IMR-90 (cell line): ENCODE measurements at regions not wholly inside any gene's neighbourhood (a gene's known extent, or its start where the extent isn't known, plus 50 kb on each side); places are given as distances from the start of the nearest gene placed in this dataset.

Experiments
- ATAC-seq: fragments of 200-7000 bp; cut with Tn5 transposase; 2 replicates; pipeline ENCODE4 v1.9.1; 2020; ENCODE audit warnings: low read depth, mild to moderate bottlenecking, moderate library complexity
- BruUV-seq: library from RNA; stranded (reverse); fragments of 400-500 nt; replicated peaks from 2 replicates; lab custom pipeline; 2021; lab: Mats Ljungman, UMichigan
- CTCF ChIA-PET: fragments of 300-600 bp; formaldehyde crosslinking; extraction: SDS; loops from one replicate; lab custom pipeline; 2021; ENCODE audit warnings: antibody characterized with exemption; lab: Yijun Ruan, JAX
- POLR2A ChIA-PET: fragments of 300-600 bp; sonication (Branson Sonifier 250); formaldehyde crosslinking; loops from one replicate; lab custom pipeline; 2022; ENCODE audit warnings: antibody characterized with exemption; ENCODE audit not compliant: unreplicated experiment; lab: Charles Lee
- DNase-seq: peaks from one replicate; pipeline ENCODE4 v3.0.0; 2013
- H2AFZ ChIP-seq: replicated peaks from 2 replicates; pipeline ENCODE3; 2013; ENCODE audit warnings: low read length, mild to moderate bottlenecking; ENCODE audit not compliant: poor library complexity
- H2AK5ac ChIP-seq: 2 replicates; pipeline ENCODE4 v1.6.1; 2013; ENCODE audit warnings: low read depth, low read length, inconsistent platforms
- H2AK9ac ChIP-seq: replicated peaks from 2 replicates; pipeline ENCODE3; 2013; ENCODE audit warnings: mild to moderate bottlenecking, low read depth, low read length, moderate library complexity; ENCODE audit not compliant: poor library complexity
- H2BK120ac ChIP-seq: 2 replicates; pipeline ENCODE4 v1.6.1; 2013; ENCODE audit warnings: low read depth, low read length, inconsistent platforms
- H2BK15ac ChIP-seq: 3 replicates; pipeline ENCODE4 v1.6.1; 2013; ENCODE audit warnings: low read depth, low read length, inconsistent platforms
- H2BK20ac ChIP-seq: 2 replicates; pipeline ENCODE4 v1.6.1; 2013; ENCODE audit warnings: low read depth, mild to moderate bottlenecking, inconsistent platforms, low read length, moderate library complexity
- H2BK5ac ChIP-seq: 2 replicates; pipeline ENCODE4 v1.6.1; 2013; ENCODE audit warnings: mild to moderate bottlenecking, low read depth, low read length, inconsistent platforms; ENCODE audit not compliant: poor library complexity, severe bottlenecking
- H3K14ac ChIP-seq: replicated peaks from 2 replicates; pipeline ENCODE4 v1.6.1; 2013; ENCODE audit warnings: low read depth, low read length, inconsistent platforms
- H3K18ac ChIP-seq: 2 replicates; pipeline ENCODE4 v1.6.1; 2013; ENCODE audit warnings: low read depth, low read length, control low read depth
- H3K23ac ChIP-seq: 2 replicates; pipeline ENCODE4 v1.6.1; 2013; ENCODE audit warnings: low read depth, low read length, inconsistent platforms
- H3K27ac ChIP-seq: 2 replicates; pipeline ENCODE4 v1.5.1; 2013; ENCODE audit warnings: mild to moderate bottlenecking, control low read depth, low read length; ENCODE audit not compliant: insufficient read depth
- H3K27me3 ChIP-seq: 2 replicates; pipeline ENCODE4 v1.6.1; 2013; ENCODE audit warnings: low read length; ENCODE audit not compliant: control insufficient read depth, insufficient read depth
- H3K36me3 ChIP-seq: 2 replicates; pipeline ENCODE4 v1.6.1; 2013; ENCODE audit warnings: low read length, mixed read lengths; ENCODE audit not compliant: control insufficient read depth, insufficient read depth
- H3K4ac ChIP-seq: 2 replicates; pipeline ENCODE4 v1.6.1; 2013; ENCODE audit warnings: low read depth, low read length, inconsistent platforms
- H3K4me1 ChIP-seq: 2 replicates; pipeline ENCODE4 v1.6.1; 2013; ENCODE audit warnings: low read length, mixed read lengths; ENCODE audit not compliant: control insufficient read depth, insufficient read depth
- H3K4me2 ChIP-seq: 2 replicates; pipeline ENCODE4 v1.6.1; 2013; ENCODE audit warnings: low read depth, mild to moderate bottlenecking, control low read depth, low read length, moderate library complexity
- H3K4me3 ChIP-seq: 2 replicates; pipeline ENCODE4 v1.5.1; 2013; ENCODE audit warnings: low read depth, mild to moderate bottlenecking, control low read depth, low read length, moderate library complexity; ENCODE audit not compliant: insufficient read depth
- H3K56ac ChIP-seq: 2 replicates; pipeline ENCODE4 v1.6.1; 2013; ENCODE audit warnings: low read length, inconsistent platforms; ENCODE audit not compliant: insufficient read depth; ENCODE audit errors: extremely low read depth
- H3K79me1 ChIP-seq, 2 experiments: 2 replicates each; pipeline ENCODE4 v1.6.1; 2013; ENCODE audit warnings: low read length in 2 of 2, inconsistent platforms in 1 of 2, low read depth in 1 of 2
- H3K9ac ChIP-seq: 2 replicates; pipeline ENCODE4 v1.6.1; 2013; ENCODE audit warnings: low read depth, low read length, control low read depth
- H3K9me1 ChIP-seq: 2 replicates; pipeline ENCODE4 v1.6.1; 2013; ENCODE audit warnings: low read length, inconsistent platforms; ENCODE audit not compliant: insufficient read depth
- H3K9me3 ChIP-seq: 2 replicates; pipeline ENCODE4 v1.6.1; 2013; ENCODE audit warnings: low read length; ENCODE audit not compliant: control insufficient read depth, insufficient read depth
- H4K20me1 ChIP-seq: 2 replicates; pipeline ENCODE4 v1.6.1; 2013; ENCODE audit warnings: low read length, inconsistent platforms; ENCODE audit not compliant: insufficient read depth
- H4K5ac ChIP-seq: 2 replicates; pipeline ENCODE4 v1.6.1; 2013; ENCODE audit warnings: mild to moderate bottlenecking, low read depth, low read length, control low read depth
- H4K8ac ChIP-seq, 2 experiments: 2 replicates each; pipeline ENCODE4 v1.6.1; 2013; ENCODE audit warnings: low read depth in 2 of 2, low read length in 2 of 2, control low read depth in 1 of 2, inconsistent platforms in 1 of 2
- H4K91ac ChIP-seq: 2 replicates; pipeline ENCODE4 v1.6.1; 2013; ENCODE audit warnings: low read depth, low read length, inconsistent platforms; ENCODE audit not compliant: insufficient read depth
- CHD1 ChIP-seq: IDR thresholded peaks from 2 replicates; pipeline ENCODE4 v1.6.1; 2012; ENCODE audit warnings: low read depth, low read length, improper control_type of control experiment
- FOS ChIP-seq: fragments of 150-350 bp; IDR thresholded peaks from 2 replicates; pipeline ENCODE4 v1.6.1; 2016; ENCODE audit warnings: low read depth, low read length
- RCOR1 ChIP-seq: IDR thresholded peaks from 2 replicates; pipeline ENCODE4 v1.6.1; 2012; ENCODE audit warnings: mild to moderate bottlenecking, low read length, improper control_type of control experiment; ENCODE audit not compliant: insufficient replicate concordance
- RFX5 ChIP-seq: IDR thresholded peaks from 2 replicates; pipeline ENCODE4 v1.8.0; 2012; ENCODE audit warnings: low read depth, mild to moderate bottlenecking, low read length, moderate library complexity
- USF2 ChIP-seq: fragments of 150-350 bp; IDR thresholded peaks from 2 replicates; pipeline ENCODE4 v1.6.1; 2017; ENCODE audit warnings: mild to moderate bottlenecking, antibody characterized with exemption, low read length, low read depth
- dilution Hi-C: fragments of 300-500 bp; cut with HindIII; formaldehyde crosslinking; loops from one replicate; pipeline ENCODE4 v1.14.3; 2018; ENCODE audit warnings: low sequenced_read_pairs; ENCODE audit not compliant: unreplicated experiment
- in situ Hi-C: fragments of 300-500 bp; cut with MboI; formaldehyde crosslinking; loops from 3 replicates; pipeline ENCODE4 v1.14.3; 2019; ENCODE audit warnings: low sequenced_read_pairs, inconsistent platforms, mixed read lengths
- intact Hi-C: fragments of 100-400 bp; cut with micrococcal nuclease; formaldehyde crosslinking; loops from 2 replicates; pipeline ENCODE4 v1.10.0; 2022
- TF ChIP-seq, protein P1 (sequence below): conservative IDR thresholded peaks from 2 replicates; pipeline ENCODE4 v1.5.1; 2012; ENCODE audit warnings: mild to moderate bottlenecking, low read depth, low read length, improper control_type of control experiment
- TF ChIP-seq, protein P2 (sequence below): fragments of 150-350 bp; IDR thresholded peaks from 2 replicates; pipeline ENCODE4 v1.6.1; 2016; ENCODE audit warnings: low read depth, mild to moderate bottlenecking, low read length, moderate library complexity, borderline replicate concordance

GRCh38 chr21:29245863-29246262 lies 52.9 kb upstream of the BACH1 start:
- no peak overlapping the region for H3K27ac ChIP-seq

More at GRCh38 chr21:29245863-29246262, 52.9 kb upstream of the BACH1 start:
- no peaks in the 10 kb centered on the region for H4K20me1 ChIP-seq
- 0 out of 4 replicates have a peak, but pooled peaks cover 0 to 3% of the 10 kb centered on the region in 2 experiments for H3K79me1 ChIP-seq
- H2BK20ac ChIP-seq = peak overlapping the region; percentile 85; the same call in 1 of the 2 replicates
- peaks cover 11% of the 10 kb centered on the region for H3K9me1 ChIP-seq
- H3K4me3 ChIP-seq = no peak overlapping the region
- H4K5ac ChIP-seq = no peak overlapping the region
- POLR2A ChIA-PET = no interaction called here
- no peak overlapping the region for H3K9ac ChIP-seq
- H2AFZ ChIP-seq = no peak overlapping the region
- H2BK15ac ChIP-seq = no peak overlapping the region; the same call in 2 of the 3 replicates
- H3K4ac ChIP-seq = no peak overlapping the region
- peak overlapping the region; percentile 56 for H2BK5ac ChIP-seq
- BruUV-seq = no TSS peak
- peaks cover 7% of the 10 kb centered on the region for H3K4me1 ChIP-seq
- dilution Hi-C loops = no loop called here
- no peak overlapping the region for H2AK9ac ChIP-seq
- in situ Hi-C loops = no loop called here
- H2BK120ac ChIP-seq = no peak overlapping the region; the same call in 1 of the 2 replicates
- ATAC-seq (no peak), DNase-seq (no peak)
- H3K23ac ChIP-seq = no peak overlapping the region
- no peaks in the 10 kb centered on the region for H3K9me3 ChIP-seq
- H4K8ac ChIP-seq = no peak overlapping the region
- TF ChIP-seq USF2 (no peak), RCOR1 (no peak), RFX5 (no peak), CHD1 (no peak), FOS (no peak)
- TF ChIP-seq, protein P1, sequence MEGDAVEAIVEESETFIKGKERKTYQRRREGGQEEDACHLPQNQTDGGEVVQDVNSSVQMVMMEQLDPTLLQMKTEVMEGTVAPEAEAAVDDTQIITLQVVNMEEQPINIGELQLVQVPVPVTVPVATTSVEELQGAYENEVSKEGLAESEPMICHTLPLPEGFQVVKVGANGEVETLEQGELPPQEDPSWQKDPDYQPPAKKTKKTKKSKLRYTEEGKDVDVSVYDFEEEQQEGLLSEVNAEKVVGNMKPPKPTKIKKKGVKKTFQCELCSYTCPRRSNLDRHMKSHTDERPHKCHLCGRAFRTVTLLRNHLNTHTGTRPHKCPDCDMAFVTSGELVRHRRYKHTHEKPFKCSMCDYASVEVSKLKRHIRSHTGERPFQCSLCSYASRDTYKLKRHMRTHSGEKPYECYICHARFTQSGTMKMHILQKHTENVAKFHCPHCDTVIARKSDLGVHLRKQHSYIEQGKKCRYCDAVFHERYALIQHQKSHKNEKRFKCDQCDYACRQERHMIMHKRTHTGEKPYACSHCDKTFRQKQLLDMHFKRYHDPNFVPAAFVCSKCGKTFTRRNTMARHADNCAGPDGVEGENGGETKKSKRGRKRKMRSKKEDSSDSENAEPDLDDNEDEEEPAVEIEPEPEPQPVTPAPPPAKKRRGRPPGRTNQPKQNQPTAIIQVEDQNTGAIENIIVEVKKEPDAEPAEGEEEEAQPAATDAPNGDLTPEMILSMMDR = no peak
- TF ChIP-seq, protein P2, sequence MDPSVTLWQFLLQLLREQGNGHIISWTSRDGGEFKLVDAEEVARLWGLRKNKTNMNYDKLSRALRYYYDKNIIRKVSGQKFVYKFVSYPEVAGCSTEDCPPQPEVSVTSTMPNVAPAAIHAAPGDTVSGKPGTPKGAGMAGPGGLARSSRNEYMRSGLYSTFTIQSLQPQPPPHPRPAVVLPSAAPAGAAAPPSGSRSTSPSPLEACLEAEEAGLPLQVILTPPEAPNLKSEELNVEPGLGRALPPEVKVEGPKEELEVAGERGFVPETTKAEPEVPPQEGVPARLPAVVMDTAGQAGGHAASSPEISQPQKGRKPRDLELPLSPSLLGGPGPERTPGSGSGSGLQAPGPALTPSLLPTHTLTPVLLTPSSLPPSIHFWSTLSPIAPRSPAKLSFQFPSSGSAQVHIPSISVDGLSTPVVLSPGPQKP = no peak
- intact Hi-C loops = no loop called here
- no peak overlapping the region for H3K18ac ChIP-seq
- no peaks in the 10 kb centered on the region for H3K36me3 ChIP-seq
- no peaks in the 10 kb centered on the region for H3K27me3 ChIP-seq
- H3K56ac ChIP-seq = no peak overlapping the region
- H3K14ac ChIP-seq = peak overlapping the region; percentile 92; the same call in 1 of the 2 replicates
- H4K91ac ChIP-seq = no peak overlapping the region
- H2AK5ac ChIP-seq = no peak overlapping the region
- H3K4me2 ChIP-seq = no peak overlapping the region
- CTCF ChIA-PET = interaction anchor here (0.8 kb wide), 1 partner anchor 21 kb away, joined by 3 read pairs; no protein-coding TSS in a partner anchor
